IPS DF 4.7 (cell line): ENCODE measurements at regions not wholly inside any gene's neighbourhood (a gene's known extent, or its start where the extent isn't known, plus 50 kb on each side); places are given as distances from the start of the nearest gene placed in this dataset.

Source experiments
- DNase-seq: peaks from one replicate; pipeline ENCODE4 v3.0.0-alpha.2; 2013; ENCODE audit warnings: low spot score; ENCODE audit errors: extremely low read depth

- DNase-seq: no peak
These were observed 632.3 kb upstream of the SETBP1 start for GRCh38 chr18:44048435-44048834.

- no peak for DNase-seq
These were observed 631.8 kb upstream of the SETBP1 start for GRCh38 chr18:44048846-44049245.

- DNase-seq: no peak
These were observed 629.7 kb upstream of the SETBP1 start for GRCh38 chr18:44051026-44051425.

DNA sequence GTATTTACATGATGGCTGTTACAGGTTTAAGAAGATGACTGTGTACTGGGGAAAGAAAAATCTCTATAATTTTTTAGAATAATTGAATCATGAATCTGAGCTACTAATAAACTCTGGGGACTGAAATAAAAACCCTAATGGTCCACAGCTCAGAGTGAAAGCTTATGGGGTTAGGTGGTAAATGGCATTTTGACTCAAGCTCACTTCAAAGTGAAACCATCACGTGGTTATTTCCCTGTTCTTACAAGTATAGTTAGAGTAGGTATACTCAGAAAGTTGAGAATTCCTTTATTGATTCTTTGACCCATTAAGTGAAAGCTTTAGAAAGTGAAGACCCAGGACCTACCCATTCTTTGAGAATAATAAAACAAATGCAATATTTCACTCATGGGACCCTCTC lies 626.2 kb upstream of the SETBP1 start:
- DNase-seq: no peak

DNA sequence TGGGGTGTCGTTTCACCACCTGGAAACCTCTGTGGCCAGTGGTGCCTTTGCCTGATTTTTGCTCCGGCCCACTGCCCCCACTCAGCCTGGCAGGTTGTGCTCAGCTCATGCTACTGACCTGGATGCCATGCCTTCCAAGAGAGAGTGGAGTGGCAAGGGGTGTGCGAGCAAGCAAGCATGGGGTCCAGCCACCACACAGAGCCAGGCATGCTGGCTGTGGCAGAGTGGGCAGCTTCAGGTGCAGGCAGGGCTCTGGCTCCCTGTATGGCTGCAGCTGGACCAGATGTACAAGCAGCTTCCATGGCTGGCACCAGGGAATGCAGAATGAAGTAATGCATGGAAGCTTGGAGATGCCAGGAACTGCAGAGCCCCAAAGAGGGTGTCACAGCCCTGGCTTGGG lies 620.5 kb upstream of the SETBP1 start:
- DNase-seq: no peak

DNA sequence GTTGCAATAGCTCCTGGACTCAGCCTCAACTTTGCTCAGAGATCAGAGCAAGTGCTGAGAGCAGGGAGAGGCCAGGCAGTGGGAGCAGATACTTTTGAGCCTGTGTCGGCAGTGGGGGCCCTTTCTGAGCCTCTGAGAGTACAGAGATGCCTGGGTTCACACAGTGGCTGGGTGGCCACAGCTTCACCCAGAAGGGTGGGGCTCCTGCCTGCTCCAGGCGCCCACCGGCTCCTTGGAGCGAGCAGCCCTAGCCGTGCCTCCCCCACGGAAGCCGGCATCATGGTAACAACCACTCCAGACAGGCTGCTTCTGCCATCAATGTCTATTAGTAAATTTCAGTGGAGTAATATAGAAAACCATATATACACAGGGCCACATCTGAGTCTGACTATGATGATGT lies 619.2 kb upstream of the SETBP1 start:
- no peak for DNase-seq

- DNase-seq: no peak
These were observed 618.3 kb upstream of the SETBP1 start for GRCh38 chr18:44062345-44062744.

DNA sequence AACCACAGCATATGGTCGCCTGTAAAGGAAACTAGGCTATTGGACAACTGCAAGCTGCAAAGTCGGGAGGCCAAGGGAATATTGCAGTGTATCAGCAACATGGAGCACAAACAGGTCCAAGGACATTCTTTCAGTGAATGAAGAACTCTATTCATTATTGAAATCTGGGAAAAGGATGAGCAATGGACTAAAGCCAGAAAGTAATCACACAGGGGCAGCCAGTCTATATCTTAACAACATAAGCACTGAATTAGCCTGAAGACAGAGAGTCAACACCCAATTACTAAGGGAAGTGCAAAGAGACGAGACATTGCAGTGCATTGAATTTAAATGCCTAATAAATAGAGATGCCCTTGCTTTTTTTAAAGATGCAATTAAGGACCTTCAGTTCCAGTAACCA lies 615.5 kb upstream of the SETBP1 start:
- no peak for DNase-seq

- DNase-seq: no peak
These were observed 614.1 kb upstream of the SETBP1 start for GRCh38 chr18:44066541-44066940.

GRCh38 chr18:44067186-44067585 lies 613.5 kb upstream of the SETBP1 start:
- no peak for DNase-seq

DNA sequence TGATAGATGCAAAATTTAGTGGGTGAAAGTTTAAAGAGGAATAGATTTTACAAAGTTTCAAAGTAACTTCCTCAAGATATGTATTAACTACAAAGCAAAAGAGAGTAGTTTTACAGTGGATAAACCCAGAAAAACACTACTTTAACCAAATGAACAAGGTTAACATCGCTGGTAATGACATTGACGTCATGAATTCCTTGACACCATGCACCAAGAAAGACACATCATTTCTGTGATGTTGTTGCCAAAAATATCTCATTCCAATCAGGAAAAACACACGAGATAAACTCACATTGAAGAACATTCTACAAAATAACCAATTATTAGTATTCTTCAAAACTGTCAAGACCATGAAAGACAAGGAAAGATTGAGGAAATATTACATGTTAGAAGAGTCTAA lies 605.6 kb upstream of the SETBP1 start:
- no peak for DNase-seq

- no peak for DNase-seq
These were observed 601.1 kb upstream of the SETBP1 start for GRCh38 chr18:44079606-44080005.

GRCh38 chr18:44080054-44080453 lies 600.6 kb upstream of the SETBP1 start:
- no peak for DNase-seq

DNA sequence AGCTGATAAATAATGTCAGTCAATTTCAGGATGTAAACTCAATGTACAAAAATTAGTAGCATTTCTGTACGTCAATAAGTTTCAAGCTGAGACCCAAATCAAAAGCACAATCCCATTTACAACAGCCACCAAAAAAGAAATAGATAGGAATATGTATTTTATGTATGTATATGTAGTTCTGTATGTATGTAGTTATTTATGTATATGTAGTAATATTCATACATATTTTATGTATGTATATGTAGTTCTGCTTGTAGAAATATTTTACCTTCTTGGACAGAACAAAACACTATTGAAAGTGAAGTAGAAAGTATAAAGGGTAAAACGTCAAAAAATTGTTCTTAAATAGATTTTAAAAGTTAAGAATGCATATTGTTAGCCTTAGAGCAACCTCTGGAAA lies 591.0 kb upstream of the SETBP1 start:
- no peak for DNase-seq

- DNase-seq: no peak
These were observed 590.2 kb upstream of the SETBP1 start for GRCh38 chr18:44090453-44090852.

DNA sequence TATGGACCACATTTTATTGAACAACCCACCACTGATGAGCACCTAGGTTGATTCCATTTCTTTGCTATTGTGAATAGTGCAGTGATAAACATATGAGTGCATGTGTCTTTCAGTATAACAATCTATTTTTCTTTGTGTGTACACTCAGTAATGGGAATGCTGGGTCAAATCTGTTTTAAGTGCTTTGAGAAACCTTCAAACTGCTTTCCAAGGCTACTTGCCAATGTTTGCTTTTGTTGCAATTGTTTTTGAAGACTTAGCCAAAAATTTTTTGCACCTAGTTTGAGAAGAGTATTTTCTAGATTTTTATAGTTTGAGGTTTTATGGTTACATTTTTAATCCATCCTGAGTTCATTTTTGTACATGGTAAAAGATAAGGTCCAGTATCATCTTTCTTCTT lies 587.4 kb upstream of the SETBP1 start:
- DNase-seq: no peak

GRCh38 chr18:44096016-44096415 lies 584.7 kb upstream of the SETBP1 start:
- no peak for DNase-seq

- DNase-seq: no peak
These were observed 582.1 kb upstream of the SETBP1 start for GRCh38 chr18:44098551-44099098.

- no peak for DNase-seq
These were observed 573.5 kb upstream of the SETBP1 start for GRCh38 chr18:44107187-44107586.

DNA sequence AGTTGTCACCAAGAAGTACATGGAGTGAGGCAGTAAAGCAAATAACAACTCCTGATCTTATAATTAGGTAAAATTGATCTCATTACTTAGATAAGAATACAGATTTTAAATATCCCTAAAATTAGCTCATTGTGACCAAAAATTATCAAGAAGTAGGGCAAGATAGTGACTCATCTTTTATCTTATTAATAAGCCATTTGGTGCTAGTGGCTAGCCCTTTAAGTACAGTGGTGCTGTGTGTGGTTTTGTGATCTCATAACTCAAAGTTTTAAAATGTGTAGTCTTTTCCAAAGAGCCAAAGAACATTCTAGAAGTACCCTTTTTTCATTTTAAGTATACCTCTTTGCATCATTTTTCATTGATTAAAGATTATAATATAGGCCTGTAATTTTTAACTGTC lies 569.4 kb upstream of the SETBP1 start:
- no peak for DNase-seq

GRCh38 chr18:44117821-44118220 lies 562.9 kb upstream of the SETBP1 start:
- no peak for DNase-seq

- DNase-seq: no peak
These were observed 561.1 kb upstream of the SETBP1 start for GRCh38 chr18:44119607-44120006.

- no peak for DNase-seq
These were observed 556.9 kb upstream of the SETBP1 start for GRCh38 chr18:44123743-44124142.

- no peak for DNase-seq
These were observed 555.2 kb upstream of the SETBP1 start for GRCh38 chr18:44125446-44125845.
